H54 (cell line): ENCODE measurements at regions not wholly inside any gene's neighbourhood (a gene's known extent, or its start where the extent isn't known, plus 50 kb on each side); places are given as distances from the start of the nearest gene placed in this dataset.
"Not testable (repeated sequence)": the region's sequence is repeated elsewhere in the genome, so short reads cannot be mapped to it uniquely, and the experiment has no call there.

Experiments used
- DNase-seq: peaks from one replicate; pipeline ENCODE4 v3.0.0; 2011; ENCODE audit warnings: low spot score, mixed read lengths; ENCODE audit not compliant: insufficient read length
- FAIRE-seq: peaks from 3 replicates; lab custom pipeline; 2011; peaks lifted over from hg19 to GRCh38; lab: Jason Lieb, UNC
- POLR2A ChIP-seq: IDR thresholded peaks from 2 replicates; pipeline ENCODE4 v1.6.1; 2011; ENCODE audit warnings: low read depth, mild to moderate bottlenecking, low read length

- TF ChIP-seq POLR2A = no peak
- no peak for FAIRE-seq
- no peak for DNase-seq
Observed at GRCh38 chr11:43164831-43165230, 147.0 kb upstream of the API5 start.

- not testable (repeated sequence) for DNase-seq
- FAIRE-seq = peak; percentile 71
Observed at GRCh38 chr11:43165393-43165792, 146.4 kb upstream of the API5 start.

- FAIRE-seq, DNase-seq: not testable (repeated sequence)
Observed at GRCh38 chr11:43168241-43168640, 143.6 kb upstream of the API5 start.

GRCh38 chr11:43172477-43172876 is 139.3 kb upstream of the API5 start:
- DNase-seq (no peak), FAIRE-seq (no peak)
- no peak for TF ChIP-seq POLR2A

GRCh38 chr11:43177975-43178374 is 133.8 kb upstream of the API5 start:
- DNase-seq (no peak), FAIRE-seq (no peak)
- TF ChIP-seq POLR2A = no peak

GRCh38 chr11:43194459-43194858 is 117.3 kb upstream of the API5 start:
- DNase-seq, FAIRE-seq: not testable (repeated sequence)

GRCh38 chr11:43197379-43197778 is 114.4 kb upstream of the API5 start:
- no peak for TF ChIP-seq POLR2A
- DNase-seq (no peak), FAIRE-seq (no peak)

GRCh38 chr11:43200031-43200430 is 111.8 kb upstream of the API5 start:
- DNase-seq (no peak), FAIRE-seq (no peak)
- TF ChIP-seq POLR2A = no peak

GRCh38 chr11:43212279-43212678 is 99.5 kb upstream of the API5 start:
- DNase-seq (no peak), FAIRE-seq (no peak)
- no peak for TF ChIP-seq POLR2A

GRCh38 chr11:43214471-43214870 is 97.3 kb upstream of the API5 start:
- DNase-seq = no peak
- no peak for FAIRE-seq
- no peak for TF ChIP-seq POLR2A

- no peak for TF ChIP-seq POLR2A
- FAIRE-seq (no peak), DNase-seq (no peak)
Observed at GRCh38 chr11:43217849-43218248, 93.9 kb upstream of the API5 start.

- TF ChIP-seq POLR2A = no peak
- FAIRE-seq = no peak
- peak; percentile 5 for DNase-seq
Observed at GRCh38 chr11:43222215-43222614, 89.6 kb upstream of the API5 start.

GRCh38 chr11:43223026-43223425 is 88.8 kb upstream of the API5 start:
- TF ChIP-seq POLR2A = no peak
- FAIRE-seq = no peak
- no peak for DNase-seq

- DNase-seq (no peak), FAIRE-seq (no peak)
- no peak for TF ChIP-seq POLR2A
Observed at GRCh38 chr11:43234881-43235280, 76.9 kb upstream of the API5 start.

- FAIRE-seq (no peak), DNase-seq (no peak)
- no peak for TF ChIP-seq POLR2A
Observed at GRCh38 chr11:43238341-43238740, 73.5 kb upstream of the API5 start.

- no peak for TF ChIP-seq POLR2A
- DNase-seq = no peak
- FAIRE-seq = no peak
Observed at GRCh38 chr11:43239791-43240190, 72.0 kb upstream of the API5 start.

GRCh38 chr11:43242401-43242800 is 69.4 kb upstream of the API5 start:
- DNase-seq (no peak), FAIRE-seq (no peak)
- no peak for TF ChIP-seq POLR2A
